ENCODE measurements at regions not wholly inside any gene's neighbourhood (a gene's known extent, or its start where the extent isn't known, plus 50 kb on each side); places are given as distances from the start of the nearest gene placed in this dataset.

GRCh38 chr16:65463652-65464260, 341.9 kb upstream of the CDH11 start:
- Mint-ChIP-seq H3K9me3 (no peaks in the 10 kb centered on the region), H3K4me3 (no peak overlapping the region), H3K36me3 (ENCODE audit: low read depth) (no peaks in the 10 kb centered on the region), H3K27ac (no peak overlapping the region), H3K4me1 (no peaks in the 10 kb centered on the region), H3K27me3 (ENCODE audit: low read depth, poor library complexity) (no peaks in the 10 kb centered on the region)
- TF ChIP-seq CTCF (IDR thresholded peaks at IDR 0.05) = no peak
- DNase-seq = no peak

GRCh38 chr16:65457084-65457483, 335.2 kb upstream of the CDH11 start:
- H3K4me1 Mint-ChIP-seq = peaks cover 6% of the 10 kb centered on the region
- H3K27ac Mint-ChIP-seq = no peak overlapping the region
- DNase-seq = no peak
- no peaks in the 10 kb centered on the region for H3K27me3 Mint-ChIP-seq (ENCODE audit: low read depth, poor library complexity)
- TF ChIP-seq CTCF (IDR thresholded peaks at IDR 0.05) = no peak
- no peaks in the 10 kb centered on the region for H3K36me3 Mint-ChIP-seq (ENCODE audit: low read depth)
- H3K4me3 Mint-ChIP-seq = no peak overlapping the region
- no peaks in the 10 kb centered on the region for H3K9me3 Mint-ChIP-seq

GRCh38 chr16:65455761-65456160, 333.9 kb upstream of the CDH11 start:
- H3K27me3 Mint-ChIP-seq (ENCODE audit: low read depth, poor library complexity) = no peaks in the 10 kb centered on the region
- H3K27ac Mint-ChIP-seq = no peak overlapping the region
- no peak for TF ChIP-seq CTCF (IDR thresholded peaks at IDR 0.05)
- H3K36me3 Mint-ChIP-seq (ENCODE audit: low read depth) = no peaks in the 10 kb centered on the region
- no peak for DNase-seq
- no peaks in the 10 kb centered on the region for H3K9me3 Mint-ChIP-seq
- H3K4me1 Mint-ChIP-seq = peaks cover 16% of the 10 kb centered on the region
- H3K4me3 Mint-ChIP-seq = no peak overlapping the region

GRCh38 chr16:65453646-65454045, 331.8 kb upstream of the CDH11 start:
- H3K4me3 Mint-ChIP-seq = no peak overlapping the region

GRCh38 chr16:65449526-65449925, 327.7 kb upstream of the CDH11 start:
- TF ChIP-seq CTCF (IDR thresholded peaks at IDR 0.05) = no peak
- H3K27me3 Mint-ChIP-seq (ENCODE audit: low read depth, poor library complexity) = no peaks in the 10 kb centered on the region
- no peak overlapping the region for H3K27ac Mint-ChIP-seq
- no peak for DNase-seq
- H3K4me3 Mint-ChIP-seq = no peak overlapping the region
- H3K9me3 Mint-ChIP-seq = peaks cover 44% of the 10 kb centered on the region
- peaks cover 22% of the 10 kb centered on the region for H3K4me1 Mint-ChIP-seq
- H3K36me3 Mint-ChIP-seq (ENCODE audit: low read depth) = peaks cover 36% of the 10 kb centered on the region

More at GRCh38 chr16:65453646-65454045, 331.8 kb upstream of the CDH11 start:
- H3K4me1 Mint-ChIP-seq = peaks cover 22% of the 10 kb centered on the region
- peaks cover 19% of the 10 kb centered on the region for H3K9me3 Mint-ChIP-seq
- no peak for DNase-seq
- H3K27ac Mint-ChIP-seq = no peak overlapping the region
- TF ChIP-seq CTCF (IDR thresholded peaks at IDR 0.05) = no peak
- H3K27me3 Mint-ChIP-seq (ENCODE audit: low read depth, poor library complexity) = no peaks in the 10 kb centered on the region
- H3K36me3 Mint-ChIP-seq (ENCODE audit: low read depth) = peaks cover 15% of the 10 kb centered on the region

GRCh38 chr16:65446427-65446826, 324.6 kb upstream of the CDH11 start:
- no peaks in the 10 kb centered on the region for H3K27me3 Mint-ChIP-seq (ENCODE audit: low read depth, poor library complexity)
- peaks cover 44% of the 10 kb centered on the region for H3K9me3 Mint-ChIP-seq
- TF ChIP-seq CTCF (IDR thresholded peaks at IDR 0.05) = no peak

More at GRCh38 chr16:65446427-65446826, 324.6 kb upstream of the CDH11 start:
- Mint-ChIP-seq H3K27ac (no peak overlapping the region), H3K4me1 (peaks cover 9% of the 10 kb centered on the region), H3K36me3 (ENCODE audit: low read depth) (peaks cover 36% of the 10 kb centered on the region), H3K4me3 (no peak overlapping the region)
- no peak for DNase-seq
